Fibroblast of lung (primary cell): ENCODE measurements at regions not wholly inside any gene's neighbourhood (a gene's known extent, or its start where the extent isn't known, plus 50 kb on each side); places are given as distances from the start of the nearest gene placed in this dataset.

Source experiments
- DNase-seq, 2 donors: peaks; one replicate each; pipeline versions ENCODE4 v3.0.0 to v3.0.0-alpha.2; 2010; ENCODE audit warnings: low read depth in 2 of 2
- H2AFZ ChIP-seq: 2 replicates; pipeline ENCODE4 v1.5.1; 2012; ENCODE audit warnings: low read length, control low read depth, inconsistent platforms
- H3K27ac ChIP-seq: 2 replicates; pipeline ENCODE4 v1.5.1; 2011; ENCODE audit warnings: low read length, control low read depth; ENCODE audit not compliant: insufficient read depth
- H3K27me3 ChIP-seq: 2 replicates; pipeline ENCODE4 v1.5.1; 2011; ENCODE audit warnings: mild to moderate bottlenecking, low read length; ENCODE audit not compliant: control insufficient read depth, insufficient read depth
- H3K36me3 ChIP-seq: 2 replicates; pipeline ENCODE4 v1.5.1; 2011; ENCODE audit warnings: low read length; ENCODE audit not compliant: control insufficient read depth, insufficient read depth
- H3K4me1 ChIP-seq: 2 replicates; pipeline ENCODE4 v1.5.1; 2011; ENCODE audit warnings: low read length; ENCODE audit not compliant: control insufficient read depth, insufficient read depth; ENCODE audit errors: extremely low read depth
- H3K4me2 ChIP-seq: 2 replicates; pipeline ENCODE4 v1.5.1; 2011; ENCODE audit warnings: low read length, control low read depth; ENCODE audit not compliant: insufficient read depth; ENCODE audit errors: extremely low read depth
- H3K4me3 ChIP-seq, 4 experiments: fragments of 200-600 bp in 1 of 4; sonication (generic) in 1 of 4; replicated peaks in 1 of 4; 2 replicates each; pipeline ENCODE4 v1.5.1; 2011 to 2016; ENCODE audit warnings: low read length in 4 of 4, low read depth in 3 of 4, mild to moderate bottlenecking in 3 of 4, control low read depth in 2 of 4, inconsistent platforms in 1 of 4, mixed read lengths in 1 of 4; ENCODE audit not compliant: insufficient read depth in 1 of 4; ENCODE audit errors: control extremely low read depth in 1 of 4
- H3K79me2 ChIP-seq: 2 replicates; pipeline ENCODE4 v1.5.1; 2012; ENCODE audit warnings: mild to moderate bottlenecking, low read length, inconsistent platforms; ENCODE audit not compliant: control insufficient read depth, insufficient read depth
- H3K9ac ChIP-seq: 2 replicates; pipeline ENCODE4 v1.5.1; 2011; ENCODE audit warnings: mild to moderate bottlenecking, low read length, control low read depth; ENCODE audit not compliant: insufficient read depth
- H3K9me3 ChIP-seq: 2 replicates; pipeline ENCODE4 v1.5.1; 2012; ENCODE audit warnings: low read depth, low read length; ENCODE audit not compliant: control insufficient read depth, insufficient read depth
- H4K20me1 ChIP-seq: 2 replicates; pipeline ENCODE4 v1.5.1; 2011; ENCODE audit warnings: low read length; ENCODE audit not compliant: control insufficient read depth, insufficient read depth; ENCODE audit errors: extremely low read depth
- CTCF ChIP-seq, 2 donors: IDR thresholded peaks in 1 of 2; conservative IDR thresholded peaks in 1 of 2; 1 replicate in 1 of 2; 2 replicates in 1 of 2; pipeline ENCODE4 v1.5.1; 2011 to 2012; ENCODE audit warnings: low read length in 2 of 2, control low read depth in 1 of 2, inconsistent platforms in 1 of 2, low read depth in 1 of 2, mild to moderate bottlenecking in 1 of 2
- EZH2 ChIP-seq: IDR thresholded peaks from 2 replicates; pipeline ENCODE4 v1.5.1; 2012; ENCODE audit warnings: low read length, control low read depth, mild to moderate bottlenecking; ENCODE audit errors: missing control alignments

- no peak overlapping the region for H3K4me3 ChIP-seq
- H3K4me1 ChIP-seq, result peaks cover 5% of the 10 kb centered on the region
- H3K36me3 ChIP-seq, result no peaks in the 10 kb centered on the region
- H3K4me2 ChIP-seq, result no peak overlapping the region
- no peak overlapping the region for H2AFZ ChIP-seq
- H4K20me1 ChIP-seq, result no peaks in the 10 kb centered on the region
- H3K9ac ChIP-seq, result no peak overlapping the region
- DNase-seq, result no peak
- H3K79me2 ChIP-seq, result no peaks in the 10 kb centered on the region
- no peaks in the 10 kb centered on the region for H3K9me3 ChIP-seq
- no peak for TF ChIP-seq CTCF (conservative IDR thresholded peaks at IDR 0.05 in 1 of 2, IDR thresholded peaks at IDR 0.05 in 1 of 2; ENCODE audit: low read depth in 1 of 2, low read length in 2 of 2)
- no peak for TF ChIP-seq EZH2
- H3K27ac ChIP-seq, result no peak overlapping the region
- H3K27me3 ChIP-seq, result no peaks in the 10 kb centered on the region
Measured at GRCh38 chr7:155201325-155202087, 96.2 kb upstream of the INSIG1 start.

- TF ChIP-seq CTCF (conservative IDR thresholded peaks at IDR 0.05 in 1 of 2, IDR thresholded peaks at IDR 0.05 in 1 of 2; ENCODE audit: low read depth in 1 of 2, low read length in 2 of 2), result no peak
- Histone ChIP-seq H3K27ac (no peak overlapping the region), H4K20me1 (no peaks in the 10 kb centered on the region), H3K9me3 (no peaks in the 10 kb centered on the region), H3K27me3 (no peaks in the 10 kb centered on the region), H3K4me1 (peaks cover 7% of the 10 kb centered on the region), H2AFZ (no peak overlapping the region), H3K9ac (no peak overlapping the region), H3K4me2 (no peak overlapping the region), H3K4me3 (no peak overlapping the region), H3K79me2 (no peaks in the 10 kb centered on the region), H3K36me3 (no peaks in the 10 kb centered on the region)
- no peak for DNase-seq
Measured at GRCh38 chr7:155202106-155202871, 95.4 kb upstream of the INSIG1 start.

GRCh38 chr7:155203059-155203881, 94.4 kb upstream of the INSIG1 start:
- Histone ChIP-seq H3K27me3 (no peaks in the 10 kb centered on the region), H4K20me1 (no peaks in the 10 kb centered on the region), H2AFZ (no peak overlapping the region), H3K4me3 (no peak overlapping the region), H3K27ac (no peak overlapping the region), H3K9me3 (no peaks in the 10 kb centered on the region), H3K9ac (no peak overlapping the region), H3K79me2 (no peaks in the 10 kb centered on the region), H3K4me1 (peaks cover 7% of the 10 kb centered on the region), H3K36me3 (no peaks in the 10 kb centered on the region), H3K4me2 (no peak overlapping the region)
- TF ChIP-seq EZH2 (no peak), CTCF (conservative IDR thresholded peaks at IDR 0.05 in 1 of 2, IDR thresholded peaks at IDR 0.05 in 1 of 2; ENCODE audit: low read depth in 1 of 2, low read length in 2 of 2) (no peak)
- DNase-seq, result no peak
